ENCODE measurements at regions not wholly inside any gene's neighbourhood (a gene's known extent, or its start where the extent isn't known, plus 50 kb on each side); places are given as distances from the start of the nearest gene placed in this dataset.

- DNase-seq (ENCODE audit: low read depth in 4 of 4, low spot score in 3 of 4): no peak
Measured at GRCh38 chrX:45894864-45895645, 650.2 kb downstream of the ZNF674 start.

DNA sequence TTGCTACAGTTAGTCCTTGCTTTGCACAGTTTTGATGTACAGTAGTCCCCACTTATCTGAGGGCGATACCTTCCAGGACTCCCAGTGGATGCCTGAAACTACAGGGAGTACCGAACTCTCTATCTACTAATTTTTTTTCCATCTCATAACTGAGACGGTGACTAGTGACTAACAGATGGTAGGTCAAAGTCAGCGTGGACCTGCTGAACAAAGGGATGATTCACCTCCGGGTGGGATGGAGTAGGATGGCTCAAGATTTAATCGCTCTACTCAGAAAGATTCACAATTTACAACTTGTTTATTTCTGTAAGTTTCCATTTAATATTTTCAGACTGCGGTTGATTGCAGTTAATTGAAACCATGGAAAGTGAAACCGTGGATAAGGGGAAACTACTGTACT, 655.8 kb downstream of the ZNF674 start:
- no peak for DNase-seq (ENCODE audit: low read depth in 4 of 4, low spot score in 3 of 4)

DNA sequence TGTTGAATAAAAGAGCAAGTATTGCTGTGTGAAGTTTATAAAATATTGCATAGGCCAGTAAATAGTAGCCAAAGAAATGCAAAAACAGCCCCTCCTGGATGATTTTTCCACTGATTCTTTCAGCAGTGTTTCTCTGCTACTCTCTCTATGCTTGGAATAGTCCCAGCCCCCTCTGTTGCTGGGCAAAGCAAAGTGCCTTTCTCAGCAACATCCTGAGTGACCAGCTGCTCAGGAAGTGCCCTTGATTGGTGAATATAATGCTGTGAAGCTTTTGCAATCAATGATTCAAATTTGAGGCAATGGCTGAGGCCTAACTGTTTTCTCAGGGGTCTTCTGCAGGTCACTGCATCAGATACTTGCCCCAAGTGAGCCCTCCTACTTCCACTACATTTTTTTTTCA, 656.7 kb downstream of the ZNF674 start:
- DNase-seq (ENCODE audit: low read depth in 4 of 4, low spot score in 3 of 4): no peak

GRCh38 chrX:45885931-45886330, 659.3 kb downstream of the ZNF674 start:
- no peak for DNase-seq (ENCODE audit: low read depth in 4 of 4, low spot score in 3 of 4)

DNA sequence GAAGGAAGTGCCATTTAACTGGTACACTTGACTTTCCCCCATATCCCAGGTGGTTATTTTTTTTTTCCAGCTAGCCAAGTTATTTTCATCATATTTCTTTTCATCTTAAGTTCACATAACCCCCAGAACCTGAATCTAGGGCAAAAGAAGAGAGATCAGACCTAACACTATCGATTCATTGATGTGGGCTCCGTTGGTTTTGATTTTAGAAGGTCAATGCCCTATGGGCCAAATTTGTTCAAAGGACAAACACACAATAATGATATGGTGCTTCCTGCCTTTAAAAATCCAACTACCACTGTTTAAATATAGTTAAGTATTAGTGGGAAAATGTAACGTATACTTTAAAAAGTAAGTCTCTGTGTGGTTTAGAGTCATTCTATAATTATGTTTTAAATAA, 665.7 kb downstream of the ZNF674 start:
- no peak for DNase-seq (ENCODE audit: low read depth in 4 of 4, low spot score in 3 of 4)

DNA sequence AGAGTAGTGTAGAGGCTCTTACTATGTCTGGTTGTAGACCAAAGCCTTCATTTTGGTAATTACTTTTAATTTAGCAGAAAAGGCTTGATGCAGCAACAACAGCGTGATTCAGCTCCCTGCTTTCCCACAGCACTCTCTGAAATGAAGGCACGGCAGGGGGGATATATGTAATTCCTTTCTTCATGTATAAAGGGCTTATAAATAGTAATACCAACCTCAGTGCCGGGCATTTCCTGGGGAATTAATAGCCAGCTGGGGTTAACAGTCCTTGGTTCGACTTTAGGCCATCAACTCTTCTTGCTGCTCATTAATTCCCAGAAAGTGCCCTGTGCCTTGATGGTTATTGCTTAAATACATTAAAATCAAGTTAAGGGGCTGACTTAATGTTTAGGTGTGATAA, 669.0 kb downstream of the ZNF674 start:
- DNase-seq (ENCODE audit: low read depth in 4 of 4, low spot score in 3 of 4): no peak

GRCh38 chrX:45873781-45874180, 671.4 kb downstream of the ZNF674 start:
- no peak for DNase-seq (ENCODE audit: low read depth in 4 of 4, low spot score in 3 of 4)

DNA sequence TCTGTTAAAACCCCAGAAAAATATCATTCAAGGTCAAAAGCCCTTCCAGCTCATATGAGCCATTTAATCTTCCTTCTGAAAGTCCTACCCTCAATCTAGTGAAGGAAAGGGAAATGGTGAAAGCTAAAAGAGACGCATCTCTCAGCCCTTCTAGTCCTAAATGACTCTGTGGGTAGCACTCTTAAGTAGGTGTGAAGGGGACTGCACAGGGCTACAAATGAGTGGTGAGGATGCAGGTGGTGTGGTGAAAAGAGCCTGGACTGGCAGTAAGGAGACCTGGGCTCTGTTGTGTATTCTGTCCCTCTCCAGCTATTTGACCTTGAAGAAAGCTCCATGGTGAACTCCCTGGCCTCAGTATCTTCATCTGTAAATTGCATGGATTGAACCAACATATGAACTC, 671.8 kb upstream of the DIPK2B start:
- no peak for DNase-seq (ENCODE audit: low read depth in 4 of 4, low spot score in 3 of 4)

DNA sequence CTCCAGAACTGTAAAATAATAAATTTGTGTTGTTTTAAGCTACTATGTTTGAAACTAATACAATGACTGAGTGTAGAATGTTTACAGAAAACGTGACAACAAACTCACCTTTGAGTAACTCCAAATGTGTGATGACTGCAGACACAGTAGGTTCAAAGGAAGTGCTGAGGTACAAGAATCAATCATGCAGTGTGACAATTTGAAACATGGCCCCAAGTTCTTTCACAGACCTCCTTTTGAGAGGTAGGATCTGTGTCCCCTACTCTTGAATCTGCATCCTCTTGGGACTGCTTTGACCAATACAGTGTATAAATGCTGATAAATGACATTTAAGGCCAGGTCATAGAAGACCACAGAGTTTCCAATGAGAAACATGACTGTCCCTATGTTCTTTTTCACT, 667.7 kb upstream of the DIPK2B start:
- DNase-seq (ENCODE audit: low read depth in 4 of 4, low spot score in 3 of 4): no peak

- no peak for DNase-seq (ENCODE audit: low read depth in 4 of 4, low spot score in 3 of 4)
Measured at GRCh38 chrX:45862801-45863200, 662.1 kb upstream of the DIPK2B start.

DNA sequence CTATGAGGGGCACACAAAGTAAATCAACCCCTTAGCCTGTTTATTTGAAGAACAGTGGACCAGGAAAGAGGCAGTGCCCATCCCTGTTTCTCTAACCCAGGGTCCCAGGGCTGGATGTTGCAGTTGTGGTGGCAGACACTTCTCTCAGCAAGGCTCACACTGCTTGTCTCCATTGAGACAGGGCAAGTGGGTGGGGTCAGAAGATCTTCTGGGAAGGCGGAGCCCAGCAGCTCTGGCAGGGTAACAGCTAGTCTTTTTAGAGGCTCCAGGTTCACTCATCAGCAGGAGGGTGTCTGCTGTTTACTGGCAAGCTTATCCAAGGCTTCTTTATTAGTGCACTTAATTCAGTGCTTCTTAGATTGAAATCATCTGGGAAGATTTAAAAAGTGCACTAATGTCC, 659.8 kb upstream of the DIPK2B start:
- DNase-seq (ENCODE audit: low read depth in 4 of 4, low spot score in 3 of 4): no peak

DNA sequence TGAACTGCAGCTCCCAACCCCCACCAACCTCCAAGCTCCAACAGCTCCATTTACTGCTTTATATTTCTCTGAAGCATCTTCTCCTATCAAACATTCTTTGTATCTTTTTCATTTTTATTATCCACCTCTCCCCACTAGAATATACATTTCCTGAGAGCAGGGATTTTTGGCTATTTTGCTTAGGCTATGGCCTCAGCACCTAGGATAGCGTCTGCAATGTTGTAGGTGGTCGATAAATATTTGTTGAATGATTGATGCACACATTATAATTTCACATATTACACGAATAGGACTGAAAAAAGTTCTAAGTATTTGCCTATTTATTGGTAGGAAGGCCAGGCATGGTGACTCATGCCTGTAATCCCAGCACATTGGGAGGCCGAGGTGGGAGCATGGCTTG, 658.7 kb upstream of the DIPK2B start:
- no peak for DNase-seq (ENCODE audit: low read depth in 4 of 4, low spot score in 3 of 4)

DNA sequence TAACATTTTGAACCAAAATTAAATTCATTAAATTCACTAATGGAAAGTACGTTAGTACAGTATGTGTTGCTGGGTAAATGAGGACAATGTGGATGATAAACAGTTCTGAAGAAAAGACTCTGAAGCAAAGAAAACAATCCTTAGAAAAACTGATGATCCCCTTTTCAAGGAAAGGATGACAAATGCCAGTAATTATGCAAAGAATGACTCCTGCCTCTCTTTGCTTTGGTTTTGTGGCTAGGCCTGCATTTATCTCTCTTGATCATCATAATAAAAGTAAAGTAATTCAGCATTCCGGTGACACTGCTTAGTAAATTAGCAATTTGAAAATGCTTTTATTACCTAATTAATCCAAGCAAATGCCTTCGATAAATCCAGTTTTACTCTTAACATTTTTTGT, 652.2 kb upstream of the DIPK2B start:
- no peak for DNase-seq (ENCODE audit: low read depth in 4 of 4, low spot score in 3 of 4)

- no peak for DNase-seq (ENCODE audit: low read depth in 4 of 4, low spot score in 3 of 4)
Measured at GRCh38 chrX:45851434-45851991, 650.8 kb upstream of the DIPK2B start.

GRCh38 chrX:45850775-45851433, 650.2 kb upstream of the DIPK2B start:
- no peak for DNase-seq (ENCODE audit: low read depth in 4 of 4, low spot score in 3 of 4)

DNA sequence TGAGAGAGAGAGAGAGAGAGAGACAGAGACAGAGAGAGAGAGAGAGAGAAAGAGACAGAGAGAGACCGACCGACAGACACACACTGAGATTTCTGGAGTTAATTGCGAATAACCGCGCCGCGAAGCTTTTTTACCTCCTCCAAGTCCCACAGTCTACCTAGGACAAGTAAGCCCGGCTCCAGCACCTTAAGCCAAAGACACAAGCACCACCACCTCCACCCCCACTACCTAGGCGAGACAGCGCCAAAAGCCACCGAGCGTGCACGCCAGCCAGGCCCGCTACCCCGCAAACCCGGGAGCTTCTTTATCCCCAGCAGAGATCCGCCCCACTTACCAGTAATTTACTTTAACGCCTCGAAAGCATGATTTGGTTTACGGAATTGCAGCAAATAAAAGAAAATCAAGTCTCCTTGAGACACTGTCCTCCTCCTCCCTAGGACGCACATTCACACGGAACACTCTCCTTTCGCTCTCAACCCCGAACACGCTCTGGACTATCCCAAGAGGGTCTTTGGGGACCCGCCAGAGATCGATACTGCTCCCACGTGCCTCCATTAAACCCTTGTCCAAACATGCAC, 649.6 kb upstream of the DIPK2B start:
- DNase-seq (ENCODE audit: low read depth in 4 of 4, low spot score in 3 of 4): no peak

- DNase-seq (ENCODE audit: low read depth in 4 of 4, low spot score in 3 of 4): no peak
Measured at GRCh38 chrX:45849261-45849862, 648.7 kb upstream of the DIPK2B start.

GRCh38 chrX:45847961-45848360, 647.3 kb upstream of the DIPK2B start:
- no peak for DNase-seq (ENCODE audit: low read depth in 4 of 4, low spot score in 3 of 4)

- DNase-seq (ENCODE audit: low read depth in 4 of 4, low spot score in 3 of 4): no peak
Measured at GRCh38 chrX:45846328-45846727, 645.7 kb upstream of the DIPK2B start.

GRCh38 chrX:45845142-45845541, 644.5 kb upstream of the DIPK2B start:
- no peak for DNase-seq (ENCODE audit: low read depth in 4 of 4, low spot score in 3 of 4)

- no peak for DNase-seq (ENCODE audit: low read depth in 4 of 4, low spot score in 3 of 4)
Measured at GRCh38 chrX:45843518-45843917, 642.8 kb upstream of the DIPK2B start.

All from left renal pelvis (tissue), 4 donors.